SK-N-SH treated with all-trans-retinoic acid at 6 μM for 48 hours (cell line): ENCODE measurements at regions not wholly inside any gene's neighbourhood (a gene's known extent, or its start where the extent isn't known, plus 50 kb on each side); places are given as distances from the start of the nearest gene placed in this dataset.

Experiments used
- ATAC-seq: fragments of 200-7000 bp; cut with Tn5 transposase; 3 replicates; pipeline ENCODE4 v1.9.1; 2020; ENCODE audit warnings: mild to moderate bottlenecking, moderate library complexity
- ARNTL ChIP-seq: fragments of 450-650 bp; formaldehyde crosslinking; IDR thresholded peaks from 2 replicates; pipeline ENCODE4 v1.5.0; 2020; ENCODE audit warnings: low read depth, mild to moderate bottlenecking, moderate library complexity, borderline replicate concordance
- BACH2 ChIP-seq: fragments of 250-450 bp; sonication (Bioruptor Pico); IDR thresholded peaks from 2 replicates; pipeline ENCODE4 v1.9.0; 2021; ENCODE audit warnings: mild to moderate bottlenecking, borderline replicate concordance
- CSDC2 ChIP-seq: fragments of 250-450 bp; sonication (Bioruptor Pico); IDR thresholded peaks from 2 replicates; pipeline ENCODE4 v1.5.0; 2020; ENCODE audit warnings: mild to moderate bottlenecking, moderate library complexity
- ESRRG ChIP-seq: fragments of 250-450 bp; sonication (Bioruptor Pico); IDR thresholded peaks from 2 replicates; pipeline ENCODE4 v1.6.1; 2021; ENCODE audit warnings: mild to moderate bottlenecking
- GLIS3 ChIP-seq: fragments of 250-450 bp; sonication (Bioruptor Pico); IDR thresholded peaks from 2 replicates; pipeline ENCODE4 v1.5.0; 2020; ENCODE audit warnings: mild to moderate bottlenecking, moderate library complexity
- OSR1 ChIP-seq: fragments of 250-450 bp; sonication (Bioruptor Pico); IDR thresholded peaks from 2 replicates; pipeline ENCODE4 v1.8.0; 2022; ENCODE audit warnings: moderate library complexity, mild to moderate bottlenecking, inconsistent platforms
- PPARA ChIP-seq: fragments of 250-450 bp; sonication (Bioruptor Pico); IDR thresholded peaks from 2 replicates; pipeline ENCODE4 v1.5.0; 2020; ENCODE audit warnings: mild to moderate bottlenecking, borderline replicate concordance
- RARB ChIP-seq: fragments of 250-450 bp; sonication (Bioruptor Pico); IDR thresholded peaks from 2 replicates; pipeline ENCODE4 v1.8.0; 2021; ENCODE audit warnings: mild to moderate bottlenecking, moderate library complexity
- SNAI2 ChIP-seq: fragments of 250-450 bp; sonication (Bioruptor Pico); IDR thresholded peaks from 2 replicates; pipeline ENCODE4 v1.5.0; 2020; ENCODE audit warnings: mild to moderate bottlenecking, moderate library complexity
- TOX ChIP-seq: fragments of 250-450 bp; sonication (Bioruptor Pico); IDR thresholded peaks from 2 replicates; pipeline ENCODE4 v1.8.0; 2021; ENCODE audit warnings: mild to moderate bottlenecking, moderate library complexity, borderline replicate concordance
- ZC3H10 ChIP-seq: fragments of 250-450 bp; sonication (Bioruptor Pico); IDR thresholded peaks from 2 replicates; pipeline ENCODE4 v1.5.1; 2021; ENCODE audit warnings: mild to moderate bottlenecking, moderate library complexity
- ZFP3 ChIP-seq: fragments of 250-450 bp; sonication (Bioruptor Pico); IDR thresholded peaks from 2 replicates; pipeline ENCODE4 v1.5.0; 2020; ENCODE audit warnings: mild to moderate bottlenecking, moderate library complexity
- ZFP30 ChIP-seq: fragments of 450-650 bp; formaldehyde crosslinking; IDR thresholded peaks from 2 replicates; pipeline ENCODE4 v1.5.0; 2022; ENCODE audit warnings: mild to moderate bottlenecking, moderate library complexity
- ZNF565 ChIP-seq: fragments of 450-650 bp; formaldehyde crosslinking; conservative IDR thresholded peaks from 2 replicates; pipeline ENCODE4 v1.5.0; 2020; ENCODE audit warnings: low read depth, mild to moderate bottlenecking, moderate library complexity
- ZNF70 ChIP-seq: fragments of 450-650 bp; formaldehyde crosslinking; IDR thresholded peaks from 2 replicates; pipeline ENCODE4 v1.5.0; 2020; ENCODE audit warnings: mild to moderate bottlenecking, moderate library complexity
- ZNF8 ChIP-seq: fragments of 450-650 bp; formaldehyde crosslinking; IDR thresholded peaks from 2 replicates; pipeline ENCODE4 v1.5.0; 2020; ENCODE audit warnings: mild to moderate bottlenecking, moderate library complexity
- TF ChIP-seq, protein P1 (sequence below): fragments of 250-450 bp; sonication (Bioruptor Pico); IDR thresholded peaks from 2 replicates; pipeline ENCODE4 v1.8.0; 2020; ENCODE audit warnings: mild to moderate bottlenecking, moderate library complexity, borderline replicate concordance
- TF ChIP-seq, protein P2 (sequence below): fragments of 250-450 bp; sonication (Bioruptor Pico); IDR thresholded peaks from 2 replicates; pipeline ENCODE4 v1.5.1; 2020; ENCODE audit warnings: low read depth, mild to moderate bottlenecking, moderate library complexity
- TF ChIP-seq, protein P3 (sequence below): fragments of 250-450 bp; sonication (Bioruptor Pico); IDR thresholded peaks from 2 replicates; pipeline ENCODE4 v1.5.0; 2020; ENCODE audit warnings: mild to moderate bottlenecking, moderate library complexity
- TF ChIP-seq, protein P4 (sequence below): fragments of 250-450 bp; sonication (Bioruptor Pico); IDR thresholded peaks from 2 replicates; pipeline ENCODE4 v1.5.1; 2021; ENCODE audit warnings: mild to moderate bottlenecking, moderate library complexity

DNA sequence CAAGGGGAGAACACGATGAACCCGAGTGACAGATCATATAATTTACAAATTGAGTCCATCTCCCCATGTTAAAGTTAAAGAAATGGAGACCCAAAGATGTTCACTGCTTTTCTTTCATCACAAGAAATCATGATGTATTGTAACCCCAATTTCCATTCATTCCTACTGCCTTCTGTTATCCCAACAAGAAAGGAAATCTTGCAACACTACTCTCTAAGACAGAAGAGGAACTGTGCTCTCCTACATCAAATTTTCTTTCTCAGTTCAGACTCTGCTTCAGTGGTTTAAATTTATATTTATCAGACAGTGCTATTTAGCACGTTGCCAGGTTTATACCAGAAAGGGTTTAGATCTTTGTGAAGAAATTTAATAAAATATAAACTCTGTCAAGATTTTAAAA lies 83.8 kb upstream of the RASA1 start:
- TF ChIP-seq, protein P1, sequence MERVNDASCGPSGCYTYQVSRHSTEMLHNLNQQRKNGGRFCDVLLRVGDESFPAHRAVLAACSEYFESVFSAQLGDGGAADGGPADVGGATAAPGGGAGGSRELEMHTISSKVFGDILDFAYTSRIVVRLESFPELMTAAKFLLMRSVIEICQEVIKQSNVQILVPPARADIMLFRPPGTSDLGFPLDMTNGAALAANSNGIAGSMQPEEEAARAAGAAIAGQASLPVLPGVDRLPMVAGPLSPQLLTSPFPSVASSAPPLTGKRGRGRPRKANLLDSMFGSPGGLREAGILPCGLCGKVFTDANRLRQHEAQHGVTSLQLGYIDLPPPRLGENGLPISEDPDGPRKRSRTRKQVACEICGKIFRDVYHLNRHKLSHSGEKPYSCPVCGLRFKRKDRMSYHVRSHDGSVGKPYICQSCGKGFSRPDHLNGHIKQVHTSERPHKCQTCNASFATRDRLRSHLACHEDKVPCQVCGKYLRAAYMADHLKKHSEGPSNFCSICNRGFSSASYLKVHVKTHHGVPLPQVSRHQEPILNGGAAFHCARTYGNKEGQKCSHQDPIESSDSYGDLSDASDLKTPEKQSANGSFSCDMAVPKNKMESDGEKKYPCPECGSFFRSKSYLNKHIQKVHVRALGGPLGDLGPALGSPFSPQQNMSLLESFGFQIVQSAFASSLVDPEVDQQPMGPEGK (CRISPR knock-in tag): no peak
- TF ChIP-seq PPARA (CRISPR knock-in tag): no peak
- TF ChIP-seq TOX: no peak
- no peak for TF ChIP-seq OSR1 (CRISPR knock-in tag)
- no peak for TF ChIP-seq ARNTL
- TF ChIP-seq ZC3H10 (CRISPR knock-in tag): no peak
- TF ChIP-seq ZFP30: no peak
- no peak for TF ChIP-seq SNAI2
- no peak for TF ChIP-seq ZNF8 (CRISPR knock-in tag)
- TF ChIP-seq, protein P2, sequence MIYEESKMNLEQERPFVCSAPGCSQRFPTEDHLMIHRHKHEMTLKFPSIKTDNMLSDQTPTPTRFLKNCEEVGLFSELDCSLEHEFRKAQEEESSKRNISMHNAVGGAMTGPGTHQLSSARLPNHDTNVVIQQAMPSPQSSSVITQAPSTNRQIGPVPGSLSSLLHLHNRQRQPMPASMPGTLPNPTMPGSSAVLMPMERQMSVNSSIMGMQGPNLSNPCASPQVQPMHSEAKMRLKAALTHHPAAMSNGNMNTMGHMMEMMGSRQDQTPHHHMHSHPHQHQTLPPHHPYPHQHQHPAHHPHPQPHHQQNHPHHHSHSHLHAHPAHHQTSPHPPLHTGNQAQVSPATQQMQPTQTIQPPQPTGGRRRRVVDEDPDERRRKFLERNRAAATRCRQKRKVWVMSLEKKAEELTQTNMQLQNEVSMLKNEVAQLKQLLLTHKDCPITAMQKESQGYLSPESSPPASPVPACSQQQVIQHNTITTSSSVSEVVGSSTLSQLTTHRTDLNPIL (CRISPR knock-in tag): no peak
- TF ChIP-seq, protein P3, sequence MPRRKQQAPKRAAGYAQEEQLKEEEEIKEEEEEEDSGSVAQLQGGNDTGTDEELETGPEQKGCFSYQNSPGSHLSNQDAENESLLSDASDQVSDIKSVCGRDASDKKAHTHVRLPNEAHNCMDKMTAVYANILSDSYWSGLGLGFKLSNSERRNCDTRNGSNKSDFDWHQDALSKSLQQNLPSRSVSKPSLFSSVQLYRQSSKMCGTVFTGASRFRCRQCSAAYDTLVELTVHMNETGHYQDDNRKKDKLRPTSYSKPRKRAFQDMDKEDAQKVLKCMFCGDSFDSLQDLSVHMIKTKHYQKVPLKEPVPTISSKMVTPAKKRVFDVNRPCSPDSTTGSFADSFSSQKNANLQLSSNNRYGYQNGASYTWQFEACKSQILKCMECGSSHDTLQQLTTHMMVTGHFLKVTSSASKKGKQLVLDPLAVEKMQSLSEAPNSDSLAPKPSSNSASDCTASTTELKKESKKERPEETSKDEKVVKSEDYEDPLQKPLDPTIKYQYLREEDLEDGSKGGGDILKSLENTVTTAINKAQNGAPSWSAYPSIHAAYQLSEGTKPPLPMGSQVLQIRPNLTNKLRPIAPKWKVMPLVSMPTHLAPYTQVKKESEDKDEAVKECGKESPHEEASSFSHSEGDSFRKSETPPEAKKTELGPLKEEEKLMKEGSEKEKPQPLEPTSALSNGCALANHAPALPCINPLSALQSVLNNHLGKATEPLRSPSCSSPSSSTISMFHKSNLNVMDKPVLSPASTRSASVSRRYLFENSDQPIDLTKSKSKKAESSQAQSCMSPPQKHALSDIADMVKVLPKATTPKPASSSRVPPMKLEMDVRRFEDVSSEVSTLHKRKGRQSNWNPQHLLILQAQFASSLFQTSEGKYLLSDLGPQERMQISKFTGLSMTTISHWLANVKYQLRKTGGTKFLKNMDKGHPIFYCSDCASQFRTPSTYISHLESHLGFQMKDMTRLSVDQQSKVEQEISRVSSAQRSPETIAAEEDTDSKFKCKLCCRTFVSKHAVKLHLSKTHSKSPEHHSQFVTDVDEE (CRISPR knock-in tag): no peak
- TF ChIP-seq GLIS3 (CRISPR knock-in tag): no peak
- TF ChIP-seq RARB (CRISPR knock-in tag): no peak
- no peak for TF ChIP-seq ESRRG (CRISPR knock-in tag)
- no peak for TF ChIP-seq ZNF70 (CRISPR knock-in tag)
- TF ChIP-seq ZNF565 (CRISPR knock-in tag): no peak
- no peak for TF ChIP-seq ZFP3
- ATAC-seq: no peak

DNA sequence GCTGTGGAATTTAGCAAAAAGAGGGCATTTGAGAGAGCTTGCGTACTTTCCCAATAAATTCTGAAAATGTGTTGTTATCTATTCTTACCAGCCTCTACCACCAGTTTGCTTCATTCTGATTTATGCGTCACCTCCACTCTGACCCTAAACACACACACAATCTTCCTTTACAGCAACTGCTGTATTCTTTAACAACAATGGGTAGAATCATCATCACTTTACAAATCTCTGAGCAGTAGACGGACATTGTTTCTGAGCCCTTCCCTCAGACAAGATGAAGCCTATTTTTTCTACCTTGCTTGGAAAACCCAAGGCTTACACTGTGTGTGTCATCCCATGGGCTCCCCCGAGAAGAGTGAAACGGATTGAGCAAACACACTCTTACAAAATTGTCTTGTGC lies 83.1 kb upstream of the RASA1 start:
- TF ChIP-seq, protein P4, sequence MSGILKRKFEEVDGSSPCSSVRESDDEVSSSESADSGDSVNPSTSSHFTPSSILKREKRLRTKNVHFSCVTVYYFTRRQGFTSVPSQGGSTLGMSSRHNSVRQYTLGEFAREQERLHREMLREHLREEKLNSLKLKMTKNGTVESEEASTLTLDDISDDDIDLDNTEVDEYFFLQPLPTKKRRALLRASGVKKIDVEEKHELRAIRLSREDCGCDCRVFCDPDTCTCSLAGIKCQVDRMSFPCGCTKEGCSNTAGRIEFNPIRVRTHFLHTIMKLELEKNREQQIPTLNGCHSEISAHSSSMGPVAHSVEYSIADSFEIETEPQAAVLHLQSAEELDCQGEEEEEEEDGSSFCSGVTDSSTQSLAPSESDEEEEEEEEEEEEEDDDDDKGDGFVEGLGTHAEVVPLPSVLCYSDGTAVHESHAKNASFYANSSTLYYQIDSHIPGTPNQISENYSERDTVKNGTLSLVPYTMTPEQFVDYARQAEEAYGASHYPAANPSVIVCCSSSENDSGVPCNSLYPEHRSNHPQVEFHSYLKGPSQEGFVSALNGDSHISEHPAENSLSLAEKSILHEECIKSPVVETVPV (CRISPR knock-in tag): no peak
- TF ChIP-seq, protein P2 (CRISPR knock-in tag): no peak
- TF ChIP-seq PPARA (CRISPR knock-in tag) (no peak), RARB (CRISPR knock-in tag) (no peak), OSR1 (CRISPR knock-in tag) (no peak), ZNF565 (CRISPR knock-in tag) (no peak), ZNF8 (CRISPR knock-in tag) (no peak), ZFP3 (no peak), BACH2 (CRISPR knock-in tag) (no peak), SNAI2 (no peak), CSDC2 (CRISPR knock-in tag) (no peak), ZNF70 (CRISPR knock-in tag) (no peak), ARNTL (no peak), ZFP30 (no peak)
- TF ChIP-seq, protein P3 (CRISPR knock-in tag): no peak
- TF ChIP-seq, protein P1 (CRISPR knock-in tag): no peak
- no peak for ATAC-seq
